Vagina (tissue), 2 donors: ENCODE measurements at regions not wholly inside any gene's neighbourhood (a gene's known extent, or its start where the extent isn't known, plus 50 kb on each side); places are given as distances from the start of the nearest gene placed in this dataset.

Source experiments
- POLR2A ChIP-seq, 2 donors: fragments of 450-650 bp; IDR thresholded peaks; one replicate each; pipeline ENCODE4 v1.6.1; 2017; ENCODE audit warnings: antibody characterized with exemption in 2 of 2, mild to moderate bottlenecking in 2 of 2, moderate library complexity in 2 of 2
- TF ChIP-seq, protein P1 (sequence below), 3 experiments: fragments of 450-650 bp in 2 of 3; fragments of 200-600 bp in 1 of 3; sonication (generic) in 1 of 3; IDR thresholded peaks; one replicate each; pipeline ENCODE4 v1.5.1; 2017 to 2019; ENCODE audit warnings: antibody characterized with exemption in 3 of 3, mild to moderate bottlenecking in 2 of 3, moderate library complexity in 2 of 3

DNA sequence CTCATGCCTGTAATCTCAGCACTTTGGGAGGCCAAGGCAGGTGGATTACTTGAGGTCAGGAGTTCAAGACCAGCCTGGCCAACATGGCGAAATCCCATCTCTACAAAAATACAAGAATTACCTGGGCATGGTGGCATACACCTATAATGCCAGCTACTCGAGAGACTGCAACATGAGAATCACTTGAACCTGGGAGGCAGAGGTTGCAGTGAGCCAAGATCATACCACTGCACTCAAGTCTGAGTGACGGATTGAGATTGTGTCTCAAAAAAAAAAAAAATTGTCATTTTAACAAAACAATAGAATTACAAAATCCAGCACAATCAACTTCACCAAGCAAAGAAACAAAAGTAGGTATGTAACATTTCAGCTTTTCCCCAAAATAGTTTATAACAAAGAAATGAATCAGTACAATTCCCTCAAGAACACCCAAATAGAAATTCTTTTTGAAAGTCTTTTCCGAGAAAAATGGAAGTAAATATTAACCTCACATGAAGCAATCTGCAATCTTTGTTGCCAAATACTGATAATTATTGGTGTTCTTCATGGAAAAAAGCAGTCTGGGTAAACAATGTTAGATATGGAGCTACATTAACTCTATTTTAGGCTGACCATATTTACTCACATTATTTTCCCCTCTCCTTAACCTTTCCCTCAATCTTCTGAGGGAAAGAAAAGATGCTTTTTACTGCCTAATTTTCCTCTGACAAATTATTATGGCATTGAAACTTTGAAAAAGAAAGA, 165.9 kb upstream of the ATF7IP start:
- TF ChIP-seq, protein P1, sequence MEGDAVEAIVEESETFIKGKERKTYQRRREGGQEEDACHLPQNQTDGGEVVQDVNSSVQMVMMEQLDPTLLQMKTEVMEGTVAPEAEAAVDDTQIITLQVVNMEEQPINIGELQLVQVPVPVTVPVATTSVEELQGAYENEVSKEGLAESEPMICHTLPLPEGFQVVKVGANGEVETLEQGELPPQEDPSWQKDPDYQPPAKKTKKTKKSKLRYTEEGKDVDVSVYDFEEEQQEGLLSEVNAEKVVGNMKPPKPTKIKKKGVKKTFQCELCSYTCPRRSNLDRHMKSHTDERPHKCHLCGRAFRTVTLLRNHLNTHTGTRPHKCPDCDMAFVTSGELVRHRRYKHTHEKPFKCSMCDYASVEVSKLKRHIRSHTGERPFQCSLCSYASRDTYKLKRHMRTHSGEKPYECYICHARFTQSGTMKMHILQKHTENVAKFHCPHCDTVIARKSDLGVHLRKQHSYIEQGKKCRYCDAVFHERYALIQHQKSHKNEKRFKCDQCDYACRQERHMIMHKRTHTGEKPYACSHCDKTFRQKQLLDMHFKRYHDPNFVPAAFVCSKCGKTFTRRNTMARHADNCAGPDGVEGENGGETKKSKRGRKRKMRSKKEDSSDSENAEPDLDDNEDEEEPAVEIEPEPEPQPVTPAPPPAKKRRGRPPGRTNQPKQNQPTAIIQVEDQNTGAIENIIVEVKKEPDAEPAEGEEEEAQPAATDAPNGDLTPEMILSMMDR (IDR thresholded peaks at IDR 0.05), result no peak
- no peak for TF ChIP-seq POLR2A (IDR thresholded peaks at IDR 0.05)
